CD1c-positive myeloid dendritic cell (primary cell): ENCODE measurements at regions not wholly inside any gene's neighbourhood (a gene's known extent, or its start where the extent isn't known, plus 50 kb on each side); places are given as distances from the start of the nearest gene placed in this dataset.

Experiments used
- DNase-seq: peaks from one replicate; pipeline ENCODE4 v3.0.0-alpha.2; 2016; ENCODE audit errors: extremely low spot score

DNA sequence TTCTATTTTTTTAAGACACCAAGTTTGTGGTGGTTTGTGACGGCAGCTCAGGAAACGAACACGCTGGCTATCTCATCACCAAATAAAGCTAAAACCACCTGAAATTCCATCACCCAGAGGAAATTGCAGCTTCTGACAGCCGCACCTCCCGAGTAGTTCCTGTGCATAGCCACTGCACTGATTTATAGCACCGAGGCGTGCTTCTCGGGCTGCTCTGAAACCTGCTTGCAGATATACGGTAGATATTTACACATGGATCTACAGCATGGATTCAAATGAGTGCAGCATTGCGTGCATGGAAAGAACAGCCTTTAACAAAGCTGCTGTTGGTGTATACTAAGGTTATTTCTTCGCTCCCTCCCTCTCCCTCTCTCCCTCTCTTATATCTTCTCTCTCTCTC, 153.8 kb downstream of the PHF2 start:
- DNase-seq = no peak
